AG04450 (cell line): ENCODE measurements at regions not wholly inside any gene's neighbourhood (a gene's known extent, or its start where the extent isn't known, plus 50 kb on each side); places are given as distances from the start of the nearest gene placed in this dataset.
"Not testable (repeated sequence)": the region's sequence is repeated elsewhere in the genome, so short reads cannot be mapped to it uniquely, and the experiment has no call there.

Experiments
- CTCF ChIA-PET: fragments of 300-600, 350-600 bp; formaldehyde crosslinking; extraction: SDS; loops from one replicate; lab custom pipeline; 2022; ENCODE audit warnings: antibody characterized with exemption, inconsistent platforms; lab: Charles Lee
- POLR2A ChIA-PET: fragments of 350-600 bp; formaldehyde crosslinking; extraction: SDS; loops from one replicate; lab custom pipeline; 2021; ENCODE audit warnings: antibody characterized with exemption, inconsistent platforms; lab: Yijun Ruan, JAX
- DNase-seq: peaks from one replicate; pipeline ENCODE4 v3.0.0-alpha.2; 2011; ENCODE audit warnings: low read depth, low spot score
- H3K27ac ChIP-seq: one replicate; pipeline ENCODE4 v1.5.1; 2012; ENCODE audit warnings: low read depth, low read length, control low read depth
- H3K27me3 ChIP-seq: one replicate; pipeline ENCODE4 v1.6.0; 2012; ENCODE audit warnings: low read length; ENCODE audit not compliant: control insufficient read depth, insufficient read depth
- H3K4me3 ChIP-seq: 2 replicates; pipeline ENCODE4 v1.5.1; 2011; ENCODE audit warnings: mild to moderate bottlenecking, low read depth, low read length, control low read depth
- H3K9me3 ChIP-seq: 2 replicates; pipeline ENCODE4 v1.5.1; 2012; ENCODE audit warnings: low read length; ENCODE audit not compliant: control insufficient read depth, insufficient read depth
- TF ChIP-seq, protein P1 (sequence below): IDR thresholded peaks from 2 replicates; pipeline ENCODE4 v1.5.1; 2011; ENCODE audit warnings: low read depth, low read length, control low read depth, inconsistent platforms

DNA sequence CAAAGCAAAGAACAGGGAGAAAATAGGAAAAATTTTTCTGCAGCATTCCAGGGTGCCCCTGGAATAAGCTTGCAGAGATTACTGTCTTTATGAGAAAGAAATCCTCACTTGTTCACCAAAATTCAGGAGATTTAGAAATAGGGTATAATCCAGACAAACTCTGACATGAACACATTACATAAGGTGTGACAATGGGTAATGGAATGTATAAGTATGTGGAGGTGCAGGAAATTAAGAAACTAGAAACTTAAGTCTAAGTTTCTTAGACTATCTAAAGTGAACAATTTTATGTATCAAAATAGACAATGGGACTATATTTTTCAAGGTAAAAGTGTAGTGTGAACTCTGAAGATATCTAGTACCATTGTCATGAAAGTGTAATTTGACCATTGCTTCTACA is 140.0 kb upstream of the KITLG start:
- DNase-seq, result no peak
- Histone ChIP-seq H3K9me3 (no peaks in the 10 kb centered on the region), H3K4me3 (no peak overlapping the region), H3K27ac (no peak overlapping the region), H3K27me3 (no peaks in the 10 kb centered on the region)
- POLR2A ChIA-PET, result no interaction called here
- CTCF ChIA-PET, result no interaction called here
- TF ChIP-seq, protein P1, sequence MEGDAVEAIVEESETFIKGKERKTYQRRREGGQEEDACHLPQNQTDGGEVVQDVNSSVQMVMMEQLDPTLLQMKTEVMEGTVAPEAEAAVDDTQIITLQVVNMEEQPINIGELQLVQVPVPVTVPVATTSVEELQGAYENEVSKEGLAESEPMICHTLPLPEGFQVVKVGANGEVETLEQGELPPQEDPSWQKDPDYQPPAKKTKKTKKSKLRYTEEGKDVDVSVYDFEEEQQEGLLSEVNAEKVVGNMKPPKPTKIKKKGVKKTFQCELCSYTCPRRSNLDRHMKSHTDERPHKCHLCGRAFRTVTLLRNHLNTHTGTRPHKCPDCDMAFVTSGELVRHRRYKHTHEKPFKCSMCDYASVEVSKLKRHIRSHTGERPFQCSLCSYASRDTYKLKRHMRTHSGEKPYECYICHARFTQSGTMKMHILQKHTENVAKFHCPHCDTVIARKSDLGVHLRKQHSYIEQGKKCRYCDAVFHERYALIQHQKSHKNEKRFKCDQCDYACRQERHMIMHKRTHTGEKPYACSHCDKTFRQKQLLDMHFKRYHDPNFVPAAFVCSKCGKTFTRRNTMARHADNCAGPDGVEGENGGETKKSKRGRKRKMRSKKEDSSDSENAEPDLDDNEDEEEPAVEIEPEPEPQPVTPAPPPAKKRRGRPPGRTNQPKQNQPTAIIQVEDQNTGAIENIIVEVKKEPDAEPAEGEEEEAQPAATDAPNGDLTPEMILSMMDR, result no peak

DNA sequence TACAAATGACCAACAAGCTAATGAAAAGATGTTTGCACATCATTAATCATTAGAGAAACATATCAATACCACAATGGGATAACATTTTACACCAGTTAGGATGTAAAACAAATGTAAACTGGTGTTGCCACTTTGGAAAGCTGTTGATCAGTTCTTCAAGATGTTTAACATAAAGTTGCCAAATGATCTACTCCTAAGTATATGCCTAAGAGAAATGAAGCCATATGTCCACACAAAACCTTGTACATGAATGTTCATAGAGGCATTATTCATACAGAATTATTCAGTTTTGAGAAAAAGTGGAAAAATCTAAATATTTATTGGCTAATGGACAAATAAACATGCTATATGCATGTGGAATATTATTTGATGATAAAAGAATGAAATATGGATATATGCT is 136.9 kb upstream of the KITLG start:
- CTCF ChIA-PET, result no interaction called here
- H3K4me3 ChIP-seq, result no peak overlapping the region
- DNase-seq, result no peak
- POLR2A ChIA-PET, result no interaction called here
- no peaks in the 10 kb centered on the region for H3K9me3 ChIP-seq
- H3K27ac ChIP-seq, result no peak overlapping the region
- TF ChIP-seq, protein P1, result no peak
- no peaks in the 10 kb centered on the region for H3K27me3 ChIP-seq

DNA sequence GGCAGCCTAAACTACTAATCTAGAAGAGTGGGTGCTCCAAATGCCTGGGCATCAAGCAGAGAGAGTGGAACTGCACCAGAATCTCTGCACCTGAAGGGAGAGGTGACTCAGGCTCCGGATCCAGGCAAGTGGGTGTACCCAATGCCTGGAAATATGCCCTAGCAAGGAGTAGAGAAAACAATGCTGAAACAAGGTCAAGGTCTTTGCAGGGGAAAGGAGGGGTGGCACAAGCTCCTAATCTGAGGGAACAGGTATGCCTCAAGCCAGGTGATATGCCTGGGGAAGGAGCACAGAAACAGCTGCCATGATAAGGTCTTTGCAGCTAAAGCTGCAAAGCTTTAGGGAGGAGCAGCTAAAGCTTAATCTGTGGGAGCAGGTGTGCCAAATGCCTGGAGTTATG is 136.0 kb upstream of the KITLG start:
- CTCF ChIA-PET, result no interaction called here
- TF ChIP-seq, protein P1, result no peak
- Histone ChIP-seq H3K27me3 (no peaks in the 10 kb centered on the region), H3K9me3 (no peaks in the 10 kb centered on the region), H3K4me3 (no peak overlapping the region), H3K27ac (no peak overlapping the region)
- no peak for DNase-seq
- POLR2A ChIA-PET, result no interaction called here

DNA sequence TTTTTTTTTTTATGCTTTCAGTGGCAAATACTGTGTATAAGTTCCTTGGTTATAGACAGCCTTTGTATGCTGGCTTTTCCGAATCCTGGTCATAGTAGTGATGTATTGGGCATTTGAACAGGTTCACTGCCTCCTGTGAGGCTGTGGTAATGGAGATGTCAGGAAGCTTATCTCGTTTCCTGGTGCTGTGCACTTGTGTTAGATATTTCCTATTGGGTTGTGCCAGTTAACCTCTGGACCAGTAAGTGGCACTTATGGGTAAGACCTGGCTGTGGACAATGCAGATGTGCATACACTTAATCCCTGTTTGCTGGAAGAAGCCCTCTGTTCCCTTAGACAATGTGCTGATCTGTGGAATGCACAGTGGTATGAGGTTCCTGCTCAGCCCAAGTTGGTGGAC is 135.4 kb upstream of the KITLG start:
- H3K9me3 ChIP-seq, result no peaks in the 10 kb centered on the region
- ChIA-PET POLR2A (no interaction called here), CTCF (no interaction called here)
- no peaks in the 10 kb centered on the region for H3K27me3 ChIP-seq
- TF ChIP-seq, protein P1, result no peak
- H3K4me3 ChIP-seq, result no peak overlapping the region
- DNase-seq, result no peak
- no peak overlapping the region for H3K27ac ChIP-seq

DNA sequence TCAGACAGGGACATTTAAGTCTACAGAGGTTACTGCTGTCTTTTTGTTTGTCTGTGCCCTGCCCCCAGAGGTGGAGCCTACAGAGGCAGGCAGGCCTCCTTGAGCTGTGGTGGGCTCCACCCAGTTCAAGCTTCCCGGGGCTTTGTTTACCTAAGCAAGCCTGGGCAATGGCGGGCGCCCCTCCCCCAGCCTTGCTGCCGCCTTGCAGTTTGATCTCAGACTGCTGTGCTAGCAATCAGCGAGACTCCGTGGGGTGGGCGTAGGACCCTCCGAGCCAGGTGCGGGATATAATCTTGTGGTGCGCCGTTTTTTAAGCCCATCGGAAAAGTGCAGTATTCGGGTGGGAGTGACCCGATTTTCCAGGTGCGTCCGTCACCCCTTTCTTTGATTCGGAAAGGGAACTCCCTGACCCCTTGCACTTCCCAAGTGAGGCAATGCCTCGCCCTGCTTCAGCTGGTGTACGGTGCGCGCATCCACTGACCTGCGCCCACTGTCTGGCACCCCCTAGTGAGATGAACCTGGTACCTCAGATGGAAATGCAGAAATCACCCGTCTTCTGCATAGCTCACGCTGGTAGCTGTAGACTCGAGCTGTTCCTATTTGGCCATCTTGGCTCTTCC is 134.1 kb upstream of the KITLG start:
- DNase-seq, CTCF ChIA-PET, H3K9me3 ChIP-seq, POLR2A ChIA-PET, H3K27ac ChIP-seq, H3K27me3 ChIP-seq, H3K4me3 ChIP-seq: not testable (repeated sequence)
